DOHH2 (cell line): ENCODE measurements at regions not wholly inside any gene's neighbourhood (a gene's known extent, or its start where the extent isn't known, plus 50 kb on each side); places are given as distances from the start of the nearest gene placed in this dataset.

ENCODE experiments used
- H3F3A ChIP-seq: fragments of 200-600 bp; sonication (generic), shearing (Covaris generic); 2 replicates; pipeline ENCODE4 v1.6.0; 2016; ENCODE audit warnings: antibody characterized with exemption, mild to moderate bottlenecking; ENCODE audit not compliant: control insufficient read depth, insufficient read depth
- H3K27ac ChIP-seq: fragments of 200-600 bp; sonication (generic); 2 replicates; pipeline ENCODE4 v1.5.1; 2014; ENCODE audit warnings: low read depth, mild to moderate bottlenecking, low read length, moderate library complexity
- H3K27me3 ChIP-seq: fragments of 200-600 bp; sonication (generic); 2 replicates; pipeline ENCODE4 v1.6.1; 2014; ENCODE audit warnings: mild to moderate bottlenecking, low read length, mixed read lengths; ENCODE audit not compliant: control insufficient read depth
- H3K36me3 ChIP-seq: fragments of 200-600 bp; sonication (generic); 2 replicates; pipeline ENCODE4 v1.6.1; 2014; ENCODE audit warnings: mild to moderate bottlenecking, low read length, moderate library complexity, mixed read lengths; ENCODE audit not compliant: control insufficient read depth
- H3K4me1 ChIP-seq: fragments of 200-600 bp; sonication (generic); 2 replicates; pipeline ENCODE4 v1.6.1; 2014; ENCODE audit warnings: mild to moderate bottlenecking, low read length, mixed read lengths; ENCODE audit not compliant: control insufficient read depth
- H3K4me2 ChIP-seq: fragments of 200-600 bp; sonication (generic); 2 replicates; pipeline ENCODE4 v1.6.0; 2014; ENCODE audit warnings: mild to moderate bottlenecking, low read length, moderate library complexity
- H3K4me3 ChIP-seq: fragments of 200-600 bp; sonication (generic); 2 replicates; pipeline ENCODE4 v1.5.1; 2014; ENCODE audit warnings: mild to moderate bottlenecking, low read length, mixed read lengths
- H3K79me2 ChIP-seq: fragments of 200-600 bp; sonication (generic); 2 replicates; pipeline ENCODE4 v1.6.1; 2014; ENCODE audit warnings: mild to moderate bottlenecking, low read length, mixed read lengths; ENCODE audit not compliant: control insufficient read depth
- H3K9me2 ChIP-seq: fragments of 200-600 bp; sonication (generic); replicated peaks from 2 replicates; pipeline ENCODE4 v1.6.1; 2014; ENCODE audit warnings: mild to moderate bottlenecking, low read length, mixed read lengths; ENCODE audit not compliant: control insufficient read depth
- H3K9me3 ChIP-seq: fragments of 200-600 bp; sonication (generic); 2 replicates; pipeline ENCODE4 v1.6.1; 2014; ENCODE audit warnings: antibody characterized with exemption, low read length, mixed read lengths; ENCODE audit not compliant: control insufficient read depth, insufficient read depth
- H4K20me1 ChIP-seq: fragments of 200-600 bp; sonication (generic); 2 replicates; pipeline ENCODE4 v1.6.0; 2014; ENCODE audit warnings: low read depth, mild to moderate bottlenecking, antibody characterized with exemption, low read length, moderate library complexity; ENCODE audit not compliant: control insufficient read depth, insufficient read depth
- CTCF ChIP-seq: fragments of 200-600 bp; sonication (generic); IDR thresholded peaks from one replicate; pipeline ENCODE4 v1.5.1; 2014; ENCODE audit warnings: antibody characterized with exemption, mild to moderate bottlenecking, low read depth, low read length; ENCODE audit not compliant: poor library complexity, severe bottlenecking
- EZH2phosphoT487 ChIP-seq: fragments of 200-600 bp; sonication (generic); IDR thresholded peaks from 2 replicates; pipeline ENCODE4 v1.6.1; 2017; ENCODE audit warnings: borderline replicate concordance, mild to moderate bottlenecking, antibody characterized with exemption, low read length, moderate library complexity, mixed read lengths

GRCh38 chr4:111537165-111537564 lies 608.1 kb upstream of the FAM241A start:
- Histone ChIP-seq H3K27me3 (no peaks in the 10 kb centered on the region), H4K20me1 (no peaks in the 10 kb centered on the region), H3F3A (no peaks in the 10 kb centered on the region), H3K4me2 (no peak overlapping the region), H3K4me1 (no peaks in the 10 kb centered on the region), H3K4me3 (no peak overlapping the region), H3K36me3 (no peaks in the 10 kb centered on the region), H3K27ac (no peak overlapping the region), H3K9me3 (no peaks in the 10 kb centered on the region), H3K79me2 (no peaks in the 10 kb centered on the region), H3K9me2 (no peaks in the 10 kb centered on the region)
- TF ChIP-seq EZH2phosphoT487 (no peak), CTCF (no peak)

GRCh38 chr4:111537871-111538270 lies 607.4 kb upstream of the FAM241A start:
- H3K4me3 ChIP-seq: no peak overlapping the region
- no peak overlapping the region for H3K4me2 ChIP-seq
- no peaks in the 10 kb centered on the region for H4K20me1 ChIP-seq
- H3K27ac ChIP-seq: no peak overlapping the region
- no peaks in the 10 kb centered on the region for H3F3A ChIP-seq
- no peaks in the 10 kb centered on the region for H3K79me2 ChIP-seq
- H3K4me1 ChIP-seq: no peaks in the 10 kb centered on the region
- no peaks in the 10 kb centered on the region for H3K9me3 ChIP-seq
- TF ChIP-seq CTCF (no peak), EZH2phosphoT487 (no peak)
- H3K27me3 ChIP-seq: no peaks in the 10 kb centered on the region
- H3K36me3 ChIP-seq: no peaks in the 10 kb centered on the region
- H3K9me2 ChIP-seq: no peaks in the 10 kb centered on the region

- Histone ChIP-seq H3K4me3 (no peak overlapping the region), H3K27ac (no peak overlapping the region), H3K9me2 (no peaks in the 10 kb centered on the region), H3K79me2 (no peaks in the 10 kb centered on the region), H4K20me1 (no peaks in the 10 kb centered on the region), H3K4me2 (no peak overlapping the region), H3F3A (no peaks in the 10 kb centered on the region), H3K9me3 (no peaks in the 10 kb centered on the region), H3K4me1 (no peaks in the 10 kb centered on the region), H3K27me3 (no peaks in the 10 kb centered on the region), H3K36me3 (no peaks in the 10 kb centered on the region)
- TF ChIP-seq EZH2phosphoT487 (no peak), CTCF (no peak)
Observed at GRCh38 chr4:111540671-111541070, 604.6 kb upstream of the FAM241A start.

- TF ChIP-seq EZH2phosphoT487: no peak
- Histone ChIP-seq H3K27me3 (no peaks in the 10 kb centered on the region), H3K4me3 (no peak overlapping the region), H4K20me1 (no peaks in the 10 kb centered on the region), H3K9me2 (no peaks in the 10 kb centered on the region), H3K27ac (no peak overlapping the region), H3K79me2 (no peaks in the 10 kb centered on the region), H3K4me1 (no peaks in the 10 kb centered on the region), H3K9me3 (no peaks in the 10 kb centered on the region), H3K36me3 (no peaks in the 10 kb centered on the region), H3K4me2 (no peak overlapping the region), H3F3A (no peaks in the 10 kb centered on the region)
Observed at GRCh38 chr4:111542056-111542455, 603.2 kb upstream of the FAM241A start.
